Ishikawa (cell line): ENCODE measurements at regions not wholly inside any gene's neighbourhood (a gene's known extent, or its start where the extent isn't known, plus 50 kb on each side); places are given as distances from the start of the nearest gene placed in this dataset.

ENCODE experiments used
- CEBPB ChIP-seq: IDR thresholded peaks from 2 replicates; pipeline ENCODE4 v1.6.1; 2012
- CREB1 ChIP-seq: IDR thresholded peaks from 2 replicates; pipeline ENCODE4 v1.6.1; 2012; ENCODE audit warnings: low read depth
- EGR1 ChIP-seq: IDR thresholded peaks from 2 replicates; pipeline ENCODE4 v1.6.1; 2012
- EP300 ChIP-seq: IDR thresholded peaks from 2 replicates; pipeline ENCODE4 v1.6.1; 2012; ENCODE audit warnings: borderline replicate concordance
- FOXM1 ChIP-seq: IDR thresholded peaks from 2 replicates; pipeline ENCODE4 v1.6.1; 2012; ENCODE audit warnings: low read depth, borderline replicate concordance
- NFIC ChIP-seq: IDR thresholded peaks from 2 replicates; pipeline ENCODE4 v1.6.1; 2012
- RAD21 ChIP-seq: IDR thresholded peaks from 2 replicates; pipeline ENCODE4 v1.6.1; 2012; ENCODE audit warnings: low read depth
- TAF1 ChIP-seq: IDR thresholded peaks from 2 replicates; pipeline ENCODE4 v1.6.1; 2012; ENCODE audit warnings: low read depth, mild to moderate bottlenecking
- TCF12 ChIP-seq: IDR thresholded peaks from 2 replicates; pipeline ENCODE4 v1.6.1; 2012; ENCODE audit warnings: low read depth
- TEAD4 ChIP-seq: IDR thresholded peaks from 2 replicates; pipeline ENCODE4 v1.6.1; 2012
- YY1 ChIP-seq: IDR thresholded peaks from 2 replicates; pipeline ENCODE4 v1.6.1; 2012; ENCODE audit warnings: low read depth
- ZBTB7A ChIP-seq: IDR thresholded peaks from 2 replicates; pipeline ENCODE4 v1.6.1; 2012; ENCODE audit warnings: low read depth
- TF ChIP-seq, protein P1 (sequence below): IDR thresholded peaks from 2 replicates; pipeline ENCODE4 v1.6.1; 2012
- TF ChIP-seq, protein P2 (sequence below): IDR thresholded peaks from 2 replicates; pipeline ENCODE4 v1.6.1; 2012
- TF ChIP-seq, protein P3 (sequence below): IDR thresholded peaks from 2 replicates; pipeline ENCODE4 v1.6.1; 2012; ENCODE audit warnings: low read depth, mild to moderate bottlenecking

DNA sequence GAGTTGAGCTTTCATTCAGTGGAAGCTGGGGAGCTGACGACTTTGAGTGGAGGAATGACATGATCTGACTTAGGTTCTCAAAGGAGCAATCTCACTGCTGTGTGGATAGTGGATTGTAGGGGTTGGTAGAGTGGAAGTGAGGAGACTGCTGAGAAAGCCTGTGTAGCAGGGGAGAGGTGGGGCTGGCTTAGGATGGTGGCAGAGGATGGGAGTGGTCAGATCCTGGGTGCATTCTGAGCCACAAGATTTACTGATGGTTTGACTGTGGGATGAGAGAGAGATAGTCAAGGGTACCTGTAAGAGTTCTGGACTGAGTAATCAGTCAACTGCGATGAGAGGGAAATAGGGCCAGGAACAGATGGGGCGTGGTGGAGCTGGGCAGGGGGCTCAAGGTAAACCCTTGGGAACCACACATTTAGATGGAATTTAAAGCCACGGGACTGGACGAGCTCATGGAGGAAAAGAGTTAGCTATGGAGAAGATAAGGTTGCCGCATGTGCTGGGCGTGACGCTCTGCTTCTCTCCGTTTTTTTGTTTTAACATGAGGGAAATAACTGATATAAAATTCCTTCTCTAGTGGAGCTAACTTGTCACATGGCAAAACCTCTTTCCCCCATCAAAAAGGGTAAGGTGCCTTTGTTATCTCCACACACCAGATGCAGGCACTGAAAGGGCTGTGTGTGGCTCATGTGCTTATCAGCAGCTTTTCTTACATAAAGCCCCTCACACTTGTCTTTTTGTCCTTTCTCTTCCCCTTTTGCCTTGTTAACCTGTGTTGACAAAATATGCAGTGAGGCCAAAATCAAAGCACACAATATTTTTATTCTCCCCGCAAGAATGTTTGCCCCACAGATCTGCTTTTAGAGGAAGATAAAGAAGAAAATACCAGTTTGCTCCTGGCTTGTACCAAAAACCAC is 379.8 kb downstream of the TSN start:
- TF ChIP-seq, protein P1, sequence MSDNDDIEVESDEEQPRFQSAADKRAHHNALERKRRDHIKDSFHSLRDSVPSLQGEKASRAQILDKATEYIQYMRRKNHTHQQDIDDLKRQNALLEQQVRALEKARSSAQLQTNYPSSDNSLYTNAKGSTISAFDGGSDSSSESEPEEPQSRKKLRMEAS = no peak
- TF ChIP-seq, protein P2, sequence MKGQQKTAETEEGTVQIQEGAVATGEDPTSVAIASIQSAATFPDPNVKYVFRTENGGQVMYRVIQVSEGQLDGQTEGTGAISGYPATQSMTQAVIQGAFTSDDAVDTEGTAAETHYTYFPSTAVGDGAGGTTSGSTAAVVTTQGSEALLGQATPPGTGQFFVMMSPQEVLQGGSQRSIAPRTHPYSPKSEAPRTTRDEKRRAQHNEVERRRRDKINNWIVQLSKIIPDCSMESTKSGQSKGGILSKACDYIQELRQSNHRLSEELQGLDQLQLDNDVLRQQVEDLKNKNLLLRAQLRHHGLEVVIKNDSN = no peak
- TF ChIP-seq NFIC (no peak), TCF12 (no peak), ZBTB7A (no peak), CEBPB (no peak), YY1 (no peak), TAF1 (no peak), FOXM1 (no peak), RAD21 (no peak), TEAD4 (no peak), CREB1 (no peak), EGR1 (no peak), EP300 (no peak)
- TF ChIP-seq, protein P3, sequence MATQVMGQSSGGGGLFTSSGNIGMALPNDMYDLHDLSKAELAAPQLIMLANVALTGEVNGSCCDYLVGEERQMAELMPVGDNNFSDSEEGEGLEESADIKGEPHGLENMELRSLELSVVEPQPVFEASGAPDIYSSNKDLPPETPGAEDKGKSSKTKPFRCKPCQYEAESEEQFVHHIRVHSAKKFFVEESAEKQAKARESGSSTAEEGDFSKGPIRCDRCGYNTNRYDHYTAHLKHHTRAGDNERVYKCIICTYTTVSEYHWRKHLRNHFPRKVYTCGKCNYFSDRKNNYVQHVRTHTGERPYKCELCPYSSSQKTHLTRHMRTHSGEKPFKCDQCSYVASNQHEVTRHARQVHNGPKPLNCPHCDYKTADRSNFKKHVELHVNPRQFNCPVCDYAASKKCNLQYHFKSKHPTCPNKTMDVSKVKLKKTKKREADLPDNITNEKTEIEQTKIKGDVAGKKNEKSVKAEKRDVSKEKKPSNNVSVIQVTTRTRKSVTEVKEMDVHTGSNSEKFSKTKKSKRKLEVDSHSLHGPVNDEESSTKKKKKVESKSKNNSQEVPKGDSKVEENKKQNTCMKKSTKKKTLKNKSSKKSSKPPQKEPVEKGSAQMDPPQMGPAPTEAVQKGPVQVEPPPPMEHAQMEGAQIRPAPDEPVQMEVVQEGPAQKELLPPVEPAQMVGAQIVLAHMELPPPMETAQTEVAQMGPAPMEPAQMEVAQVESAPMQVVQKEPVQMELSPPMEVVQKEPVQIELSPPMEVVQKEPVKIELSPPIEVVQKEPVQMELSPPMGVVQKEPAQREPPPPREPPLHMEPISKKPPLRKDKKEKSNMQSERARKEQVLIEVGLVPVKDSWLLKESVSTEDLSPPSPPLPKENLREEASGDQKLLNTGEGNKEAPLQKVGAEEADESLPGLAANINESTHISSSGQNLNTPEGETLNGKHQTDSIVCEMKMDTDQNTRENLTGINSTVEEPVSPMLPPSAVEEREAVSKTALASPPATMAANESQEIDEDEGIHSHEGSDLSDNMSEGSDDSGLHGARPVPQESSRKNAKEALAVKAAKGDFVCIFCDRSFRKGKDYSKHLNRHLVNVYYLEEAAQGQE = no peak

DNA sequence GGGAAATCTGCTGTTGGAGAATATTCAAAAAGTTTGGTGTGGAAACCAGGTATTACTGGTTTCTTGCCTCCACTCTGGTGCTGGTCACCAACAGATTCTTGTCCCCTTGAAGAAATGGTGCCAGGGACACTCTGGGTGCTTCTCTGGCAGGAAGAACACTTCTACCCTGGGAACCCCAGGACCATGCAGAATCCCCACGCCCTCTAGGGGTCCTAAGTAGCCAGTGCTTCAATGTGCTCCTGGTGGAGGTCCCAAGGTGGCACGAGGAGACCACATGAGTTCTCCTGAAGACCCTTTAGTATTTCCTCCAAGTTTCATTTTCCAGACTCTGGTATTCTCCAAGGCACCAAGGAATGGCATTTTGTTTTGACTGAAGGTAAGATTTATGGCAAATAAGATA is 380.6 kb downstream of the TSN start:
- TF ChIP-seq EGR1 = no peak
- no peak for TF ChIP-seq YY1
- no peak for TF ChIP-seq TCF12
- TF ChIP-seq CEBPB = no peak
- peak; percentile 42; the same call in 1 of the 2 replicates for TF ChIP-seq RAD21

DNA sequence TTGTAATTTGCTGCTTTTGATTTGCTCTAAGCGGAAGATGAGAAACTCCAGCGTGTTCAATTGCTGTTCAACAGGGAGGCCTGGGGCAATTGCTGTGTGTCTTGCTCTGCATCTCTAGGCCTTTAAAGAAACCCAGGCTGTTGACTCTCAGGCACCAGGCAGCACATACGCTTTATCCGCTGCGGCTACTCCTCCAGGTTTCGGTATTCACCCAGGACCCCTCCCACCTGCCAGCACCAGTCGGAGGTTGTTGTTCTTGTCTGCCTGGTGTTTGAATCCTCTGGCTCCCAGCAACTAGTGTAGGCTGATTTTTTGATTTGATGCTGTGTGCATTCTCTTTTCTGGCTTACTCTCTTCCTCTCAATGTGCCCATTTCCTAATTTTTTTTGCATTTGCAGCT is 383.1 kb downstream of the TSN start:
- TF ChIP-seq TAF1 (no peak), TEAD4 (no peak), RAD21 (no peak), CREB1 (no peak), EGR1 (no peak), TCF12 (no peak), EP300 (no peak)
- TF ChIP-seq, protein P2 = no peak

DNA sequence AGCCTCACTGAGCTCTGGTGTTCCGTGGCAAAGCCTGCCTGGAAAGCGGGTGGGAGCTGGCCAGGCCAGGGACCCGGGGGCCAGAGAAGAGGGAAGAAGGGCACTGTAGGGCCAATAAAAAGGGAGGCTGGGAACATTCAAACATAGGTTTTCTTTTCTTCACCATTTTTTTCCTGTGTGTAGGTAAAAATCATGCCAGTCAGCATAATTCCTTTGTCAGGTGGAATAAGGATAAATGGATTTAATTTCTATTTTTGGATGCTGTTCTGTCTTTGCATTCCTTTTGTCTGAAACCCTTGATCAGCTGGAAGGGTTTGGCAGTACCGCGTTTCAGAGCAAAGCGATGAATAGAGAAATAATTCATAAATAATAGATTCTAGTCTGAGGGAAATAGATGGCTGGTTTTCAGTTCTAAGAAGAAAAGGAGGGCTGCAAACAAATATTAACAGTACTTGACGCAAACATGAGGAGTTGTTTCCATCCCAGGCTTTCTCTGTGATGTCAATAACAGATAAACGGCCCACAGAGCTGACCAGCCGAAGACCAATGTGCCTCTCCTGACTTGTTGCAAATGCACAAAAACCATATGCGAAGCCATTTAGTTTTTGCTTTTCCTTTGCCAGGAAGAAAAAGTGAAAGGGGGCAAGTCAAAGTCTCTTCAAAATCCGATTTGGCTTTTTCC is 384.4 kb downstream of the TSN start:
- TF ChIP-seq RAD21 = no peak
- no peak for TF ChIP-seq EP300
- no peak for TF ChIP-seq TAF1
- TF ChIP-seq TCF12 = no peak
- TF ChIP-seq, protein P2 = no peak
- no peak for TF ChIP-seq FOXM1
- TF ChIP-seq TEAD4 = no peak
- TF ChIP-seq NFIC = no peak
- TF ChIP-seq, protein P1 = no peak
- no peak for TF ChIP-seq EGR1
- no peak for TF ChIP-seq CREB1
- TF ChIP-seq, protein P3 = no peak
- TF ChIP-seq YY1 = no peak
- no peak for TF ChIP-seq ZBTB7A

DNA sequence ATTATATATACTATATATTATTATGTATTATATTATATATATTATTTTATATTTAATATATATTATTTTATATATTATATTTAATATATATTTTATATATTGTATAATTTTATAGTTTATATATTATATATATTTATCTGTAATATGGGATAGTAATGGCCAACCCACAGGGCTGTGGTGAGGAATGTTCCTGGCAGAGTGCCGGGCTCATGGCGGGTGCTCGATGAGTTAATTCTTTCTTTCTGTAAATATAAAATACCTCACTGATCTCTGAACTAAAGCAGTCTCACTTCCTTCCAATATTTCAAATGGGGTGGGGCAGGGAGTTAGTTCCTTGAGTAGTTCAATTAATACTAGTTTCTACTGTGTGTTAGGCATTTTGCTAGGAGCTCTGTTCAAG is 389.4 kb downstream of the TSN start:
- TF ChIP-seq TAF1 = no peak
